ENCODE measurements at regions not wholly inside any gene's neighbourhood (a gene's known extent, or its start where the extent isn't known, plus 50 kb on each side); places are given as distances from the start of the nearest gene placed in this dataset.

DNA sequence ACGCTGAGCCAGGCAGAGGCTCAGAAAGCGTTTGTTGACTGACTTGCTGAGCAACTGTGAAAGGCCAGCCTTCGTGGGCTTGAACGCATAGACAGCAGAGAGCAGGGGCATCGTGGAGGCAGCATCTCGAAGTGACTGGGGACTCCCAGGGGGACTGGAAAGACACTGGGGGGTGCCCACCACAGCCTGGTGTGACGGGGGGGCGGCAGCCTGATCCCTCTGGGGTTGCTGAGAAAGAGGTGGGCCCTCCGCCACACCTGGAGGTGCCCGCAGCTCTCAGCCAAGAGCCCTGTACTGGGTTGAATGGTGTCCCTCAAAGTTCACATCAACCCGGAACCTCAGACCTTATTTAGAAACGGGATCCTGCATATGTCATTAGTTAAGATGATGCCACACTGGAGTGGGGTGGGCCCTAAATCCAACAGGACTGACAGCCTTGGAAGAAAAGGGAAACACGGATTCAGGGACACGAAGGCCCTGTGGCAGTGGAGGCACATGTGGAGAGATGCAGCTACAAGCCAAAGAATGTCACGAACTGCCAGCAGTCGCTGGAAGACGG lies 84.6 kb downstream of the RFLNA start:
- CTCF ChIA-PET, result no interaction called here
- POLR2A ChIA-PET, result no interaction called here
- no peak for TF ChIP-seq ELF4 (IDR thresholded peaks at IDR 0.05)
- no peak for TF ChIP-seq HDGF (IDR thresholded peaks at IDR 0.05; ENCODE audit: borderline replicate concordance)
- no peak for TF ChIP-seq L3MBTL2 (conservative IDR thresholded peaks at IDR 0.05)
- TF ChIP-seq SUZ12 (IDR thresholded peaks at IDR 0.05), result no peak
- TF ChIP-seq BHLHE40 (IDR thresholded peaks at IDR 0.05; ENCODE audit: borderline replicate concordance), result no peak
- no peak for TF ChIP-seq TARDBP (IDR thresholded peaks at IDR 0.05)
- TF ChIP-seq SP1 (IDR thresholded peaks at IDR 0.05), result no peak
- TF ChIP-seq, protein P1, sequence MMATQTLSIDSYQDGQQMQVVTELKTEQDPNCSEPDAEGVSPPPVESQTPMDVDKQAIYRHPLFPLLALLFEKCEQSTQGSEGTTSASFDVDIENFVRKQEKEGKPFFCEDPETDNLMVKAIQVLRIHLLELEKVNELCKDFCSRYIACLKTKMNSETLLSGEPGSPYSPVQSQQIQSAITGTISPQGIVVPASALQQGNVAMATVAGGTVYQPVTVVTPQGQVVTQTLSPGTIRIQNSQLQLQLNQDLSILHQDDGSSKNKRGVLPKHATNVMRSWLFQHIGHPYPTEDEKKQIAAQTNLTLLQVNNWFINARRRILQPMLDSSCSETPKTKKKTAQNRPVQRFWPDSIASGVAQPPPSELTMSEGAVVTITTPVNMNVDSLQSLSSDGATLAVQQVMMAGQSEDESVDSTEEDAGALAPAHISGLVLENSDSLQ (IDR thresholded peaks at IDR 0.05), result no peak
- no peak for TF ChIP-seq CTBP1 (IDR thresholded peaks at IDR 0.05; ENCODE audit: borderline replicate concordance)
- no peak for TF ChIP-seq ZNF384 (IDR thresholded peaks at IDR 0.05)
- no peak for TF ChIP-seq FOXA1 (IDR thresholded peaks at IDR 0.05)
- no peak for TF ChIP-seq FOXM1 (IDR thresholded peaks at IDR 0.05; ENCODE audit: borderline replicate concordance)
- DNase-seq (ENCODE audit: extremely low spot score), result no peak

DNA sequence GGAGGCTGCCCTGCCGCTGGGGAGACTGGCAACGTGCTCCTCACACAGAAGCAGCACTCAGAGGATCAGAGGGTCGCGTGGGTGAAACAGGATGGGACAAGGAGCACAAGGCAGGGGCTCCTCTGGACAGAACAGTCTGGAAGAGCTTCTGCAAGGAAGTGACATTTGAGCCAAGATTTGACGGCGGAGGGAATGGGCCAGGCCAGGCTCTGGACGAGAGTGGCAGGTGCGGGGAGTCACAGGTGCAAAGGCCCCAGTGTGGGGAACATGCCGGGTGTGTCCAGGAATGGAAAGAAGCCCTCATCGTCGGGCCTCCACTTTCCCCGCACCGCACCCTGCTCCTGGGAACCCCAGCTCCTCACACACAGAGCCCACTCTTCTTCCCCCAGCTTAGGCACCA lies 84.0 kb downstream of the RFLNA start:
- no peak for DNase-seq (ENCODE audit: extremely low spot score)
- ChIA-PET POLR2A (no interaction called here), CTCF (no interaction called here)
- no peak for TF ChIP-seq LEF1 (IDR thresholded peaks at IDR 0.05; ENCODE audit: borderline replicate concordance)
- no peak for TF ChIP-seq SUZ12 (IDR thresholded peaks at IDR 0.05)
- TF ChIP-seq L3MBTL2 (conservative IDR thresholded peaks at IDR 0.05), result no peak
- no peak for TF ChIP-seq FOXM1 (IDR thresholded peaks at IDR 0.05; ENCODE audit: borderline replicate concordance)
- TF ChIP-seq HDGF (IDR thresholded peaks at IDR 0.05; ENCODE audit: borderline replicate concordance), result no peak
- TF ChIP-seq TARDBP (IDR thresholded peaks at IDR 0.05), result no peak
- no peak for TF ChIP-seq ELF4 (IDR thresholded peaks at IDR 0.05)
- no peak for TF ChIP-seq BHLHE40 (IDR thresholded peaks at IDR 0.05; ENCODE audit: borderline replicate concordance)
- TF ChIP-seq, protein P1 (IDR thresholded peaks at IDR 0.05), result no peak
- TF ChIP-seq ARNT (IDR thresholded peaks at IDR 0.05), result no peak
- TF ChIP-seq FOXA1 (IDR thresholded peaks at IDR 0.05), result no peak
- no peak for TF ChIP-seq ZNF384 (IDR thresholded peaks at IDR 0.05)
- TF ChIP-seq FOXK2 (IDR thresholded peaks at IDR 0.05), result no peak

DNA sequence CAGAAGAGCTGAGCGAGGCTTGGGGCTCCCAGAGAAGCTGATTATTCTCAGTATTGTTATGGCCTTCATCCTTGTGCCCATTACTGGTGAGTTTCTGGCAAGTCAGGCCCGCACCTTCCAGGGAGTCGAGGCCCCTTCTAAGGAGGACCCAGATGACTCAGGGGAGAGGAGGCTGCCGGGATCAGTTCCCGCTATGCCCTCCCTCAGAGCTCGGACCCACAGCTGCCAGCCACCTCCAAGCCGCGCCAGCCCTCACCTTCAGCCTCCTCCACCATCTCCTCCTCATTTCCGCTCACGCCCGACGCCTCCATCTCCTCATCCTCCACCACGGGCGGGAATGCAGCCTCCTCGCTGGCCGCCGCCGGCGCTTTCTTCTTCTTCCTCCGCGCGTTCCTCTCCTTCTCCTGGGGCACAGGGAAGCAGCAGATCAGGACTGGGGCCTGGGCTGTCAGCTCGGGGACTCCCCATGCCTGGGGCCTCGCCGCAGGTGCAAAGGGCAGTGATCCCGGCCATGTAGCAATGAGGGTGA lies 83.2 kb downstream of the RFLNA start:
- CTCF ChIA-PET, result interaction anchor here (1.2 kb wide), 1 partner anchor 21 kb away, joined by 3 read pairs; no protein-coding TSS in a partner anchor
- DNase-seq (ENCODE audit: extremely low spot score), result no peak
- POLR2A ChIA-PET, result no interaction called here
- TF ChIP-seq BHLHE40 (IDR thresholded peaks at IDR 0.05; ENCODE audit: borderline replicate concordance) (no peak), ELF4 (IDR thresholded peaks at IDR 0.05) (no peak)

DNA sequence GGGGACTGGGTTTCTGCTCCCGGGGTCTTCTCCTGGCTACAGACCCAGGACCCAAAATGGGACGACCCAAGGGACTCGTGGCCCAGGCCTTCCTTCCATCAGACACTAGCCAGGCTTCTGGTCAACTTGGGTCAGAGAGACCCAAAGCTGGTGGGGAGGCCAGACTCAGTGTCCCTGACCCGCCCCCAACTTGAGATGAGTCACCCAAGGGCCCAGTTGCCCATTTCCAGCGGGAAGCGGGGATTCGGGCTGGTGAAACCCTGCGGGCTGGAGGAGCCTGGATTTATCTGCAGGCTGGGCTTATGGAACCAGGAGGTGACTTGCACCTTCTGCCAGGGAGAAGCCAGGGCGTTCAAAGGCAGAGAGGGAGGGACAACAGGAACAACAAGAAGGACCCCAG lies 81.5 kb downstream of the RFLNA start:
- ChIA-PET CTCF (no interaction called here), POLR2A (no interaction called here)
- no peak for TF ChIP-seq ELF4 (IDR thresholded peaks at IDR 0.05)
- no peak for TF ChIP-seq NFRKB (IDR thresholded peaks at IDR 0.05)
- TF ChIP-seq ARNT (IDR thresholded peaks at IDR 0.05), result no peak
- no peak for TF ChIP-seq SUZ12 (IDR thresholded peaks at IDR 0.05)
- no peak for TF ChIP-seq TARDBP (IDR thresholded peaks at IDR 0.05)
- TF ChIP-seq, protein P1 (IDR thresholded peaks at IDR 0.05), result no peak
- TF ChIP-seq L3MBTL2 (conservative IDR thresholded peaks at IDR 0.05), result no peak
- no peak for TF ChIP-seq FOXK2 (IDR thresholded peaks at IDR 0.05)
- no peak for DNase-seq (ENCODE audit: extremely low spot score)

DNA sequence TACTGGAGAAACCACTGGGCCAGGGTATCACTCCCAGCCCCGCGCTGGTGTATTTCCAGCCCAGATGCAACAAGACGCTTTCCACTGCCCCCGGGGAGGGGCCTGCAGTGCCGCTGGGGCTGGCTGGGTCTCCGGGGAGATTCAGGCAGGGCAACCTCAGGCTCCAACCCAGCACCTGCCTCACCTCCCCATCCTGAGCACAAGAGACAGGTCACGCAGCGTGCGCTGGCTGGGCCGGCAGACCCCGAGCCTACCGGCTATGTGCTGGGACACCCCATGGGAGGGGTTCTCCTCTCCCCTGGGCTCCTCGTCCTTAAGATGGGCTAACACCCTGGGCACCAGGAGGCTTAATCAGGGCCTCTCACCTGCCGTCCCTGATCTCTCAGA lies 80.9 kb downstream of the RFLNA start:
- no peak for DNase-seq (ENCODE audit: extremely low spot score)
- ChIA-PET CTCF (no interaction called here), POLR2A (no interaction called here)
- TF ChIP-seq FOXA1 (IDR thresholded peaks at IDR 0.05) (no peak), CTBP1 (IDR thresholded peaks at IDR 0.05; ENCODE audit: borderline replicate concordance) (no peak), FOXK2 (IDR thresholded peaks at IDR 0.05) (no peak), FOXM1 (IDR thresholded peaks at IDR 0.05; ENCODE audit: borderline replicate concordance) (no peak), HDGF (IDR thresholded peaks at IDR 0.05; ENCODE audit: borderline replicate concordance) (no peak), NFRKB (IDR thresholded peaks at IDR 0.05) (no peak), ZNF384 (IDR thresholded peaks at IDR 0.05) (no peak), LEF1 (IDR thresholded peaks at IDR 0.05; ENCODE audit: borderline replicate concordance) (no peak), L3MBTL2 (conservative IDR thresholded peaks at IDR 0.05) (no peak)
- TF ChIP-seq, protein P1 (IDR thresholded peaks at IDR 0.05), result no peak

DNA sequence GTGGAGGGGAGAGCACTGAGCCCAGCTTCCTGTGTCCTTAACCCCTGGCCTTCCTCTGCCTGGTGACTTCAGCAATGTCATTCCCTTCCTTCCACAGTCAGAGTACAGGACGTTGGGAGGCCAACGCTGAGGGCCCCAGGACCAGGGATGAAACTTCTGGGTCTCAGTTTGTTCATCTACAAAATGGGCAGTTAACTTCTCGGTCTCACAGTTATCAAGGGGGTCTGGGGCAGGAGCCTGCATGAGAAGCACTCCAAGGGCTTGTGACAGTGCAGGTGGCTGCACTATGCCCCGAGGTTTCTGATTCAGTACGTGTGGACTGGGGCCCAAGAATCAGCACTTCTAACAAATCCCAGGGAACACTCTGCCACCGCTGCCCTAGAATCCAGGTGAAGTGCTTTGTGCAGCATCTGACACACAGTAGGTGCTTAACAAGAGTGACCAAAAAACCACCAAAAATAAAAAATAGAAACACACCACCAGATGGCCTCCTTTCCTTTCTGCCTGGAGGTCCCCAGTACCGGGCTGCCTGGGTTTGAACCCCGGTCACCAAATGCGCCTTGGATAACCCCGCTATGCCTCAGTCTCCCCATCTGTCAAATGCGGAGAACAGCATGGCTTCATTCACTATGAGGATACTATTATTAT lies 80.4 kb downstream of the RFLNA start:
- ChIA-PET POLR2A (no interaction called here), CTCF (no interaction called here)
- TF ChIP-seq L3MBTL2 (conservative IDR thresholded peaks at IDR 0.05), result no peak
- no peak for TF ChIP-seq BHLHE40 (IDR thresholded peaks at IDR 0.05; ENCODE audit: borderline replicate concordance)
- no peak for TF ChIP-seq HDGF (IDR thresholded peaks at IDR 0.05; ENCODE audit: borderline replicate concordance)
- DNase-seq (ENCODE audit: extremely low spot score), result no peak
